Uterus (tissue), 3 donors: ENCODE measurements at regions not wholly inside any gene's neighbourhood (a gene's known extent, or its start where the extent isn't known, plus 50 kb on each side); places are given as distances from the start of the nearest gene placed in this dataset.

Experiments
- DNase-seq, 2 donors: peaks; one replicate each; pipeline ENCODE4 v3.0.0-alpha.2; 2019 to 2020
- H3K27ac ChIP-seq, 2 donors: fragments of 200-600 bp; sonication (generic); 1 replicate in 1 of 2; 2 replicates in 1 of 2; pipeline ENCODE4 v1.5.1; 2016 to 2018
- H3K27me3 ChIP-seq, 2 donors: fragments of 200-600 bp; sonication (generic); one replicate each; pipeline ENCODE4 v1.5.1; 2018 to 2019; ENCODE audit warnings: control low read depth in 1 of 2
- H3K36me3 ChIP-seq, 2 donors: fragments of 200-600 bp; sonication (generic); one replicate each; pipeline ENCODE4 v1.5.1; 2019; ENCODE audit warnings: control low read depth in 1 of 2
- H3K4me1 ChIP-seq, 2 donors: fragments of 200-600 bp; sonication (generic); one replicate each; pipeline ENCODE4 v1.5.1; 2018 to 2019; ENCODE audit warnings: control low read depth in 1 of 2
- H3K4me3 ChIP-seq, 2 donors: fragments of 200-600 bp; sonication (generic); 1 replicate in 1 of 2; 2 replicates in 1 of 2; pipeline ENCODE4 v1.5.1; 2018 to 2019; ENCODE audit warnings: mild to moderate bottlenecking in 1 of 2
- H3K9me3 ChIP-seq, 2 donors: fragments of 200-600 bp; sonication (generic); one replicate each; pipeline ENCODE4 v1.5.1; 2019; ENCODE audit warnings: control low read depth in 1 of 2
- POLR2A ChIP-seq, 2 donors: fragments of 450-650 bp; IDR thresholded peaks; one replicate each; pipeline ENCODE4 v1.6.1; 2016; ENCODE audit warnings: antibody characterized with exemption in 2 of 2, mild to moderate bottlenecking in 1 of 2, moderate library complexity in 1 of 2
- intact Hi-C: fragments of 100-400 bp; cut with DNase I; formaldehyde crosslinking; loops from one replicate; pipeline ENCODE4 v1.15.1; 2023; ENCODE audit warnings: low total_unique reads
- TF ChIP-seq, protein P1 (sequence below), 4 experiments: fragments of 200-600 bp in 2 of 4; fragments of 450-650 bp in 2 of 4; sonication (generic) in 2 of 4; IDR thresholded peaks; one replicate each; pipeline ENCODE4 v1.5.1; 2016 to 2019; ENCODE audit warnings: antibody characterized with exemption in 4 of 4, mild to moderate bottlenecking in 2 of 4, moderate library complexity in 1 of 4
- donor health status: DM: yes; HTN: yes; CAD: no.

DNA sequence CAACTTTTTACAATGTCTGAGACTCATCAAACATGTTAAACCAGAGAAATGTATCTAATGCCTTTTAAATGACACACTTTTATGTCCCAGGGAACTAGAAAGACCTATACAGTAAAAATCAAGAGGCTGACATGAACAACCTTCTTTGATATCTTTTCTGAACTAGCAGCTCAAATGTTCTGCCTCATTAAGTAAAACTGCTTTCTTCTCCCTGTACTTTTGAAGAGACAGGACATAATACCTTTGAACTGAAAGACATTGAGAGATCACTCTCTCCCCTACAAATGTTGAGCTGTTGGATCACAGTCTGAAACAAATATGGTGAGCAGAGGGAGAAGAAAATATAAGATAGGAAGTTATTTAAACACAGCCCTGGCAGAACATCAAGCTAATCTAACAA, 123.0 kb downstream of the FAM181B start:
- H3K9me3 ChIP-seq, result no peaks in the 10 kb centered on the region
- H3K27ac ChIP-seq, result no peak overlapping the region
- no peaks in the 10 kb centered on the region for H3K27me3 ChIP-seq
- no peak overlapping the region for H3K4me3 ChIP-seq
- TF ChIP-seq POLR2A (IDR thresholded peaks at IDR 0.05), result no peak
- TF ChIP-seq, protein P1, sequence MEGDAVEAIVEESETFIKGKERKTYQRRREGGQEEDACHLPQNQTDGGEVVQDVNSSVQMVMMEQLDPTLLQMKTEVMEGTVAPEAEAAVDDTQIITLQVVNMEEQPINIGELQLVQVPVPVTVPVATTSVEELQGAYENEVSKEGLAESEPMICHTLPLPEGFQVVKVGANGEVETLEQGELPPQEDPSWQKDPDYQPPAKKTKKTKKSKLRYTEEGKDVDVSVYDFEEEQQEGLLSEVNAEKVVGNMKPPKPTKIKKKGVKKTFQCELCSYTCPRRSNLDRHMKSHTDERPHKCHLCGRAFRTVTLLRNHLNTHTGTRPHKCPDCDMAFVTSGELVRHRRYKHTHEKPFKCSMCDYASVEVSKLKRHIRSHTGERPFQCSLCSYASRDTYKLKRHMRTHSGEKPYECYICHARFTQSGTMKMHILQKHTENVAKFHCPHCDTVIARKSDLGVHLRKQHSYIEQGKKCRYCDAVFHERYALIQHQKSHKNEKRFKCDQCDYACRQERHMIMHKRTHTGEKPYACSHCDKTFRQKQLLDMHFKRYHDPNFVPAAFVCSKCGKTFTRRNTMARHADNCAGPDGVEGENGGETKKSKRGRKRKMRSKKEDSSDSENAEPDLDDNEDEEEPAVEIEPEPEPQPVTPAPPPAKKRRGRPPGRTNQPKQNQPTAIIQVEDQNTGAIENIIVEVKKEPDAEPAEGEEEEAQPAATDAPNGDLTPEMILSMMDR (IDR thresholded peaks at IDR 0.05), result no peak
- no peaks in the 10 kb centered on the region for H3K36me3 ChIP-seq
- H3K4me1 ChIP-seq, result no peaks in the 10 kb centered on the region
- DNase-seq, result no peak
- intact Hi-C loops, result no loop called here

DNA sequence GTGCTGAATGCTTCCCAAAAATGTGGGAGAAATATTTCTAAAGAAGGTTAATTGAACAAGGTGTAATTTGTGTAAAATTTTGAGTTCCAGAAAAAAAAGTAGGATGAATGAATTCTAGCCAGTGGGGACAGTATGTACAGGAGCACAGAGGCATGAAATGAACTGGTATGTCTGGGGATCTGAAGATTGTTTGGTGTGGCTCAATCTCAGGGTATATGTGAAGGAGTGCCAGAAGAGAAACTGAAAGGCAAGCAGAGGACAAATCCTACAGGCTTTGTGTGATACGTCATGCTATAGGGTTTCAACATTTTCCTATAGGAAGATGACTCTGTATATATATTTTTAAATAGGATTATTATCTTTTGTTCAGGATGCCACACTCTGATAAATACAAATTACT, 126.9 kb downstream of the FAM181B start:
- no peak for TF ChIP-seq POLR2A (IDR thresholded peaks at IDR 0.05)
- TF ChIP-seq, protein P1 (IDR thresholded peaks at IDR 0.05), result no peak
- no peaks in the 10 kb centered on the region for H3K9me3 ChIP-seq
- no peaks in the 10 kb centered on the region for H3K4me1 ChIP-seq
- no peaks in the 10 kb centered on the region for H3K36me3 ChIP-seq
- DNase-seq, result no peak
- H3K27me3 ChIP-seq, result no peaks in the 10 kb centered on the region
- H3K27ac ChIP-seq, result no peak overlapping the region
- no peak overlapping the region for H3K4me3 ChIP-seq
- intact Hi-C loops, result no loop called here

DNA sequence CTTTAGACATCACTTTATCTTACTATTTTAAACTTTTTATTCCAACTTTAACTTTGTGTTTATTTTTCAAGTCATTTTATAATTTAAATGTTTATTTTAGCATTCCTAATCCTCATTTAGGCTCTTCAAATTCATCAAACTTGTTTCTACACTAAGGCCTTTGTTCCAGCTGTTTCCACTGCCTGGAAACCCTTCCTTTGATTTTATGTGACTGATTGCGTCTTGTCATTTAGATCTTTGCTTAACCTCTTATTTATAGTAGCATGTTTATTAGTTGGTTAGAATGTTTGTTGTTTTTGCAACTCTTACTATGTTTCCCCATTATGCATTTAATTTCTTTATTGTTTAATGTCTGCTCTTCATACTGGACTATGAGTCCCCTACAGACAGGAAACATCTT, 132.0 kb downstream of the FAM181B start:
- H3K9me3 ChIP-seq, result no peaks in the 10 kb centered on the region
- H3K36me3 ChIP-seq, result no peaks in the 10 kb centered on the region
- no peaks in the 10 kb centered on the region for H3K4me1 ChIP-seq
- intact Hi-C loops, result no loop called here
- TF ChIP-seq, protein P1 (IDR thresholded peaks at IDR 0.05), result no peak
- TF ChIP-seq POLR2A (IDR thresholded peaks at IDR 0.05), result no peak
- no peaks in the 10 kb centered on the region for H3K27me3 ChIP-seq
- no peak overlapping the region for H3K4me3 ChIP-seq
- H3K27ac ChIP-seq, result no peak overlapping the region
- DNase-seq, result no peak

DNA sequence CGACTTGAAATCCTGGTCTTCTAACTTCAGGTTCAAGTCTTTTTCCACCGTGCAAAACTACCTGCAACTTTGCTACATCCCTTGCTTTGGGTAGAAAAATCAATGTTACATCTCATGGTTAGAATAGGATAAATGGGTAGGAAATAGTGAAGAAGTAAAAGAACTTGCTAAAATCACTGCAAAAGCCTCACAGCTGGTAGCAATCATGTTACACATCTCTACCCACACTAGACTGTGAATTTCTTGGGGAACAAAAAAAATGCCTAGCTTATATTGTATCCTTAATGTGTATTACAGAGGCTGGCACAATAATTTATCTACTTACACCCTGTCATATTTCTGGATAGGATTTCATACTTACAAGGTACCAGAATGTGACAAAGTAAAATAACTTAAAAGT, 133.8 kb downstream of the FAM181B start:
- H3K36me3 ChIP-seq, result no peaks in the 10 kb centered on the region
- no peaks in the 10 kb centered on the region for H3K9me3 ChIP-seq
- no peak for TF ChIP-seq POLR2A (IDR thresholded peaks at IDR 0.05)
- TF ChIP-seq, protein P1 (IDR thresholded peaks at IDR 0.05), result no peak
- H3K4me1 ChIP-seq, result no peaks in the 10 kb centered on the region
- H3K27ac ChIP-seq, result no peak overlapping the region
- no peak overlapping the region for H3K4me3 ChIP-seq
- H3K27me3 ChIP-seq, result no peaks in the 10 kb centered on the region
- intact Hi-C loops, result no loop called here
- no peak for DNase-seq

DNA sequence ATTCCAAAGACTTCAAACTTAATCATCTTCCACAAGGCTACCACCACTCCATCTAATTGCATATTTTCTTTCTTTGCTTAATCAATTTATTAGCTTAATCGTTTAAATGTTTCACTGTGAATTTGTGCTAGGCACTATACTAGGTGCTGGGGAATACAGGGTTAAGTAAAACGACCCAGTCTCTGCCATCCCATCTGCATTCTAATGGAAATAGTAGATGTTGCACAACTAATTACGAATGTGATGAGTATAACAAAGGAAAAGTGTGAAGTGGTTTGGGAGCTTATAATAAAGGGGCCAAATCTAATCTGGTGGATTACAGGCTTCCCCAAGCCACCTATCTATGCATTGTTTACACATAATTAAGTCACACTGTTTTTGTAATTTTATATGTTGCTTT, 147.1 kb downstream of the FAM181B start:
- no peak overlapping the region for H3K4me3 ChIP-seq

More for the DNA sequence above, 147.1 kb downstream of the FAM181B start:
- H3K4me1 ChIP-seq, result no peaks in the 10 kb centered on the region
- DNase-seq, result no peak
- no peaks in the 10 kb centered on the region for H3K9me3 ChIP-seq
- no peaks in the 10 kb centered on the region for H3K36me3 ChIP-seq
- TF ChIP-seq, protein P1 (IDR thresholded peaks at IDR 0.05), result no peak
- TF ChIP-seq POLR2A (IDR thresholded peaks at IDR 0.05), result no peak
- no peak overlapping the region for H3K27ac ChIP-seq
- H3K27me3 ChIP-seq, result no peaks in the 10 kb centered on the region
- intact Hi-C loops, result no loop called here
